Keratinocyte (primary cell): ENCODE measurements at regions not wholly inside any gene's neighbourhood (a gene's known extent, or its start where the extent isn't known, plus 50 kb on each side); places are given as distances from the start of the nearest gene placed in this dataset.

Experiments used
- DNase-seq: peaks from one replicate; pipeline ENCODE4 v3.0.0-alpha.2; 2011; ENCODE audit warnings: low read depth, missing footprints, low spot score
- FAIRE-seq: peaks from 2 replicates; lab custom pipeline; 2011; peaks lifted over from hg19 to GRCh38; lab: Jason Lieb, UNC
- H2AFZ ChIP-seq: 2 replicates; pipeline ENCODE4 v1.6.0; 2012; ENCODE audit warnings: low read length, control low read depth, inconsistent platforms; ENCODE audit not compliant: control insufficient read depth
- H3K27ac ChIP-seq: 2 replicates; pipeline ENCODE4 v1.5.1; 2011; ENCODE audit warnings: low read length; ENCODE audit not compliant: control insufficient read depth, insufficient read depth
- H3K27me3 ChIP-seq: 3 replicates; pipeline ENCODE4 v1.6.0; 2011; ENCODE audit warnings: low read length; ENCODE audit not compliant: control insufficient read depth, insufficient read depth; ENCODE audit errors: extremely low read depth
- H3K36me3 ChIP-seq, 2 experiments: 2 replicates in 1 of 2; 3 replicates in 1 of 2; pipeline ENCODE4 v1.5.1; 2011; ENCODE audit warnings: low read length in 2 of 2, mild to moderate bottlenecking in 1 of 2; ENCODE audit not compliant: control insufficient read depth in 2 of 2, insufficient read depth in 2 of 2; ENCODE audit errors: extremely low read depth in 1 of 2
- H3K4me1 ChIP-seq: 3 replicates; pipeline ENCODE4 v1.5.1; 2011; ENCODE audit warnings: low read length; ENCODE audit not compliant: control insufficient read depth, insufficient read depth; ENCODE audit errors: extremely low read depth
- H3K4me2 ChIP-seq: 3 replicates; pipeline ENCODE4 v1.6.0; 2011; ENCODE audit warnings: low read depth, low read length; ENCODE audit not compliant: control insufficient read depth, insufficient read depth; ENCODE audit errors: extremely low read depth
- H3K4me3 ChIP-seq, 3 experiments: fragments of 200-600 bp in 1 of 3; sonication (generic) in 1 of 3; 2 replicates in 2 of 3; 3 replicates in 1 of 3; pipeline ENCODE4 v1.5.1; 2011 to 2016; ENCODE audit warnings: low read length in 3 of 3, mild to moderate bottlenecking in 3 of 3, control low read depth in 2 of 3, inconsistent platforms in 1 of 3, low read depth in 1 of 3, mixed read lengths in 1 of 3, mixed run types in 1 of 3, moderate library complexity in 1 of 3; ENCODE audit not compliant: control insufficient read depth in 2 of 3, insufficient read depth in 2 of 3; ENCODE audit errors: extremely low read depth in 1 of 3
- H3K79me2 ChIP-seq: 2 replicates; pipeline ENCODE4 v1.6.0; 2012; ENCODE audit warnings: low read length; ENCODE audit not compliant: control insufficient read depth, insufficient read depth
- H3K9ac ChIP-seq: 3 replicates; pipeline ENCODE4 v1.6.0; 2011; ENCODE audit warnings: low read length; ENCODE audit not compliant: control insufficient read depth, insufficient read depth; ENCODE audit errors: extremely low read depth
- H3K9me1 ChIP-seq: 3 replicates; pipeline ENCODE4 v1.6.0; 2011; ENCODE audit warnings: low read length; ENCODE audit not compliant: control insufficient read depth, insufficient read depth; ENCODE audit errors: extremely low read depth
- H3K9me3 ChIP-seq: 2 replicates; pipeline ENCODE4 v1.5.1; 2012; ENCODE audit warnings: low read depth, low read length; ENCODE audit not compliant: control insufficient read depth
- H4K20me1 ChIP-seq: 3 replicates; pipeline ENCODE4 v1.6.0; 2011; ENCODE audit warnings: low read length; ENCODE audit not compliant: control insufficient read depth, insufficient read depth; ENCODE audit errors: extremely low read depth
- CTCF ChIP-seq, 3 experiments: IDR thresholded peaks in 1 of 3; conservative IDR thresholded peaks in 1 of 3; optimal IDR thresholded peaks in 1 of 3; 2 replicates in 2 of 3; 3 replicates in 1 of 3; pipeline versions ENCODE3 to v1.5.1; 2011; ENCODE audit warnings: low read length in 3 of 3, mild to moderate bottlenecking in 3 of 3, moderate library complexity in 2 of 3, control low read depth in 1 of 3, inconsistent platforms in 1 of 3; ENCODE audit not compliant: insufficient read depth in 2 of 3; ENCODE audit errors: extremely low read depth in 1 of 3
- EZH2 ChIP-seq: IDR thresholded peaks from one replicate; pipeline ENCODE4 v1.6.1; 2012; ENCODE audit warnings: inconsistent platforms, mild to moderate bottlenecking, low read length, moderate library complexity
- dilution Hi-C: fragments of 300-500 bp; cut with MboI; formaldehyde crosslinking; loops from one replicate; pipeline ENCODE4 v1.7.0; 2020; ENCODE audit warnings: low sequenced_read_pairs; ENCODE audit not compliant: extremely low pct_ligation_motif_present

DNA sequence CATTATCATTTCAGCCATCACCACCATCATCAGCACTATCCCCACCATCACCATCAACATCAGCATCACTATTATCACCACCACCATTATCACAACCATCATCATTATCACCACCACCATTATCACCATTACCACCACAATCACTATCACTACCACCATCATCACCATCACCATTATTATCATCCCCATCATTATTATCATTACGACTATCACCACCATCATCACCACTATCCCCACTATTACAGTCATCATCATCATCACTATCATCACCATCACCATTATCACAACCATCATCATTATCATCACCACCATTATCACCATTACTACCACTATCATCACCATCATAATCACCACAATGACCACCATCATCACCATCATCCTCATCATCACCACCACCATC is 50.4 kb upstream of the CMKLR1 start:
- no peaks in the 10 kb centered on the region for H4K20me1 ChIP-seq
- no peak for DNase-seq
- no peaks in the 10 kb centered on the region for H3K36me3 ChIP-seq
- H3K4me2 ChIP-seq: no peak overlapping the region
- H3K9me3 ChIP-seq: no peaks in the 10 kb centered on the region
- no peaks in the 10 kb centered on the region for H3K27me3 ChIP-seq
- no peak overlapping the region for H3K27ac ChIP-seq
- FAIRE-seq: no peak
- no peak overlapping the region for H2AFZ ChIP-seq
- H3K9ac ChIP-seq: no peak overlapping the region
- no peaks in the 10 kb centered on the region for H3K4me1 ChIP-seq
- H3K79me2 ChIP-seq: no peaks in the 10 kb centered on the region
- dilution Hi-C loops: no loop called here
- H3K9me1 ChIP-seq: no peaks in the 10 kb centered on the region
- H3K4me3 ChIP-seq: no peak overlapping the region
- TF ChIP-seq EZH2 (no peak), CTCF (optimal IDR thresholded peaks at IDR 0.05 in 1 of 3, IDR thresholded peaks at IDR 0.05 in 1 of 3, conservative IDR thresholded peaks at IDR 0.05 in 1 of 3; ENCODE audit: extremely low read depth in 1 of 3, insufficient read depth in 2 of 3, low read length in 3 of 3) (no peak)
